CD4-positive, alpha-beta T cell treated with Interleukin-4 for 1 hour (primary cell): ENCODE measurements at regions not wholly inside any gene's neighbourhood (a gene's known extent, or its start where the extent isn't known, plus 50 kb on each side); places are given as distances from the start of the nearest gene placed in this dataset.

Experiments used
- DNase-seq, 2 donors: peaks; one replicate each; pipeline ENCODE4 v3.0.0-alpha.2; 2020 to 2022

- DNase-seq: no peak
Measured at GRCh38 chrX:10821293-10821692, 200.9 kb upstream of the MID1 start.

DNA sequence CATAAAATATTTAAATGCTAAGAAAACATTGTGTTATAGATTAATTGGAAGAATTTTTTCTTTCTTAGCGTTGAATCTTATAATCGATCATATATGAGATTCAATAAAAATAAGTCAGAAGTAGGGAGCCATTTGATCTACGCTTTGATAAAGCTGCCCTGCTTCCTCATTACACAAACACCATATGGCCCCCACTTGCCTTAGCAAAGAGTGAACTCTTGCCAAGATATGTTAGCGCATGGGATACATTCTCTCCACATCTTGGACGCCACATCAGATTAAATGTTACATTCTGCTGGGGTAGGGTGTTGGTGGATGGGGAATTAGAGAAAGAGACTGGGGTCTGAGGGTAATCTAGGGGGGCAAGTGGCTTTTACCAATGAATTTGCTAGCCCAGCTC, 207.7 kb upstream of the MID1 start:
- no peak for DNase-seq

- DNase-seq: no peak
Measured at GRCh38 chrX:10828640-10829039, 208.3 kb upstream of the MID1 start.

- no peak for DNase-seq
Measured at GRCh38 chrX:10831716-10832502, 211.5 kb upstream of the MID1 start.

GRCh38 chrX:10833299-10834169, 213.1 kb upstream of the MID1 start:
- DNase-seq: no peak

GRCh38 chrX:10841579-10841978, 221.2 kb upstream of the MID1 start:
- DNase-seq: no peak

DNA sequence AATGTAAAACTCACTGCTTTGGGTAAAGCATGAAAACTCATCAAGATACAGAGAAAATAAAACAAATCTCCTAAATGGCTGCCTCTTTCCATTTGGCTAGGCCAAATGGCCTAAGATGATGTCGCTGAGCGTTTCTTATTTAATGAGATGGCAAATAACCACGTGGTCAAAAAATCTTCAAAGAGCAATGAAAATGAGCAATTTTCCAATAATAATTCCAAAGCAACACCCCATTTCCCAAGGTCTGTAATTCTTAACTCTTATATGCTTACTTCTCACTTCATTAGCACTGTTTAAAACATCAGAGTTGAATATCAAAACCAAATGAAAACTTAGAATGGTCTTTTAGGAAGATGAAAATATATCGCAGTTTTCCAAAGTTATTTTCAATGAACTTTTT, 222.3 kb upstream of the MID1 start:
- no peak for DNase-seq

GRCh38 chrX:10847333-10847732, 226.9 kb upstream of the MID1 start:
- DNase-seq: no peak

DNA sequence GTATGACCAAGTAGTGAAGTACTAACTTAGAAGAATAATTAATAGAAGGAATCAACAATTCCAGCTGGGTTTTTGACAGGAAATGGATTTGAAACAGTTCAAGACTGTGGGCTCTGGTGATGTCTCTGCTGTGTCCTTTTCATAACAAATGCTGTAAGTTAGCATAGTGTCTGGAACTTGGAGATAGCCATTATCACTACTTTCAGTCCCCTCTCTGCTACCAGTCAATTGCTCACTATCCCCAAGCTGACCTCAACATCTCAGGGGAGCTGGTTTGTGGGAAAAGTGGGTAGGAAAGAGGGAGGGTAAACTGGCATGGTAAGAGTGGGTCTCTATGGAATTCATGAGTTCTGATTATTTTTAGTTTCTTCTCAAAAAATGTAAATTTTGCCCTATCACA, 231.4 kb upstream of the MID1 start:
- DNase-seq: no peak

DNA sequence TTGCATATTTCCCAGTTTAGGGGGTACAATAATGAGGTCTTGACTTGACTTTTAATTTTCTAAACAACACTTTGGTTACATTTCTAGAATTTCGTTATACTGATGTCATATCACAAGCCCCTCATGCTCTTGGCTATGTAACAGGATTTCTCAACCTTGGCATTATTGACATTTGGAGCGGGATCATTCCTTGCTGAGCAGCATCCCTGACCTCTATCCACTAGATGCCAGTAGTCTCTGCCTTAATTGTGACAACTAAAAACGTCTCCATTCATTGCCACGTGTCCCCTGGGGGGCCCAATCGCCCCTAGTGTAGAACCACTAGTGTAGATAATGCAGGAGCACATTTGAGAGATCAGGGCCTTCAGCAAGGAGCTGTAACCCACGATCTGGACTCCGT, 234.2 kb upstream of the MID1 start:
- DNase-seq: no peak

- no peak for DNase-seq
Measured at GRCh38 chrX:10855845-10856244, 235.5 kb upstream of the MID1 start.

GRCh38 chrX:10856797-10857196, 236.4 kb upstream of the MID1 start:
- DNase-seq: no peak

- DNase-seq: no peak
Measured at GRCh38 chrX:10859353-10859752, 239.0 kb upstream of the MID1 start.

DNA sequence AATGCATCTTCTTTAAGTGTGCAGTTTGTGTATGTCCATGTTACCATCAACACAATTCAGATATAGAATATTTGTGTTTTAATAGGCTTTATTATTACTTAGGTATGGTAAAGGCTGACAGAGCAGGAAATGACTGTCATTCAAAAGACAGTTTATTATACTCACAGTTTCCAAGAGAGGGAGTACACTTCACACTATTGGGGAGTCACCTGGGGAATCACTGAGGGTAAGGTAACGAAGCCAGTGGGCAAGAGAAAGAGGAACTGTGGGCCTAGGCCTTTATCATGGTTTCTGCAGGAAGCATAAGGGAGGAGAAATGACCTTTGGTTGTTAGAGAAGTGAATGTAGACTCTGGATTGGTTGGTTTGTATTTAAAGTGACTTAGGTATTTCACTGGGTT, 235.1 kb upstream of the HCCS start:
- no peak for DNase-seq

DNA sequence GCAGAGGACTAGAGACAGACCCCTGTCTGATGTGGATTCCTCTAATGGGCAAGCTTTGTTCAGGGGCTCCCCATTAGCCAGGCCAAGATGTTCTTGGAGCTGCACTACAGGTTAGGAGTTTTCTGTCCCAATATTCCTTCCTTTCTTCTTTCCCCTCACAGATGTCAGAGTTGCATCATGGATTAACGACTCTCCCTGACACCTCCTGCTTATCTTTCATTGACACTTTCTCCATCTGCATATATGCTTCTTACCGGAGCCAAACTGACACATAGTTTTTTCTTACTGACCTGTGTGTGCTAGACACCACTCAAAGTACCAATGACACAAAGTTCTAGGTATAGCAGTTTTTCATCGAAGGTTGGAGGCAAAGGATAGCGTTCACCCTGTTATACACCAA, 228.6 kb upstream of the HCCS start:
- DNase-seq: no peak

- DNase-seq: no peak
Measured at GRCh38 chrX:10884246-10884645, 226.9 kb upstream of the HCCS start.

DNA sequence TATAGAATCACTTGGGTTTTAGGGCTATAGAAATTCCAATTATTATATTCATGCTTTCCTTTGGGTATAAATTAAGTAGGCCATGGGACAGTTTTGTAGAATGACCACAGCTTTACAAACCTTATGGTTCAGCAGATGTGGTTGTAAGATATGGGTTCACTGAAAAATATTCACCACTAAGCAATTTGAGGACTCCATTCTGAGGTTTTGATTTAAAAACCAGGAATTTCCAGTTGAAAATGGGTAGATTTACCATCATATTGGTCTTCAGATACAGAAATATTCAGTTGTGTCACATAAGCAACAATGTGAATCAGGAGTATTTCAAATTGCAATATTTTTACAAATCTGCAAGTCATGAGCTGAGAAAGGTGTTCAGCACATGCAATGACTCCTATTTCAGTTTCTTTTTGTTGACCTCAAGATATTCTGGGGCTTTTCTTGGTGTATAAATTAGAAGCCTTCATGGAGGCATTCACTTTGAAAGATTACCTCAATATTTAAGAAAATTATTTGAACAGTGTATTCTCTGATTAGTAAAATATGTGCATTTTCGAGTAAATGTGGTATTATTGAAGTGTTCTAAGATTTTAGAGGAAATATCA, 218.4 kb upstream of the HCCS start:
- DNase-seq: no peak

GRCh38 chrX:10893366-10893765, 217.8 kb upstream of the HCCS start:
- no peak for DNase-seq

GRCh38 chrX:10893976-10894375, 217.2 kb upstream of the HCCS start:
- no peak for DNase-seq

GRCh38 chrX:10897768-10898167, 213.4 kb upstream of the HCCS start:
- no peak for DNase-seq

GRCh38 chrX:10900585-10901289, 210.4 kb upstream of the HCCS start:
- no peak for DNase-seq

DNA sequence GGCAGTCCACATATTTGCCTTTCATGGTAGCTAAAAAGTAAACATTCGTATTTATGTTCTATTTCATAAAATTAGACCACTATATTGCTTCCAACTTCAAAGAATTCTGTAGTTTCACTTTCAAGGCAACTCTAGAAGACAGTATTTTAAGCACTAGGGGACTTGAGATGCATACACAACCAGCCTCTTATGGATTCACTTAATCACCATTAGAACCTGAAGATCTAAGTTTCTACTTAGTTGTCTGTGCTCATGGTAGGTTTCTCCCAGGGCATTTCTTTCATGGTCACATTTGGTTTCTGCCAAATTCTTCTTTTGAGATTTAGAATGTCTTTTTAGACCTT, 209.9 kb upstream of the HCCS start:
- no peak for DNase-seq

GRCh38 chrX:10902001-10902400, 209.1 kb upstream of the HCCS start:
- DNase-seq: no peak
